ENCODE measurements at regions not wholly inside any gene's neighbourhood (a gene's known extent, or its start where the extent isn't known, plus 50 kb on each side); places are given as distances from the start of the nearest gene placed in this dataset.

DNA sequence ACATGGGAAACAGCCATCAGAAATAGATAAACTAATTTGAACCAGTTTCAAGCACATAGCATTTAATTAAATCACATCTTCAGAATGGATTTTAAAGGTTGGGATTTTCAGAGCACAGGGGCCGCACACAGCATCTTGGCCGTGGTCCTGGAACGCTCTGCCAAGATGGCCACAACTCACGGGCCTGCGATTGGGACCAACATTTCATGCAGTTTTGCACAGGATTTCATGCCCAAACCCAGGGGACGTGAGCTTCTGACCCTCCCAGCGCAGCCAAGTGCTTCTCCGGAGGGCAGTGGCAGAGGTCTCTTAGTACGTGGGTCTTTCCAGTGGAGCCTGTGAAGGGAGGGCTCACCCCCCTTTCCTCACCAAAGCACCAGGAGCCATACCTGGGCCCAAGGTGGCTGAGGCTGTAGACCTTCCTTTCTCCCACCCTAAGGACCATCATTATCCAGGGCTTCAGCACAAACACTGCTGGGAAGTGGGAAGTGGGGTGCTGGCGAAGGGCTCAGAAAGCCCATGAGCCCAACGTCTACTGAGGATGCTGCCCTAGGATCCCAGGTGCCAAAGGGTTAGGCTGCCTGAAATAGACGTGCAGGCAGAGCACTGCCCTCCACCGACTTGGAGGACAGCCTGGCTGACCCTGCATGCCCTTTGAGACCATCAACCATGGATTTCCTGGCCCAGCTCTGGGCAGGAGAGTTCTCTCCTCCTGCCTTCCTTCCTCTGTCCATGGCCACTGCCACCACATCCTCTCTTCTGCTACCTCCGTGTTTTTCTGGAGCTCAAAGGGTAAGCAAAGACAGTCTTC lies 611.2 kb upstream of the MGMT start:
- TF ChIP-seq RAD21 (IDR thresholded peaks at IDR 0.05; ENCODE audit: low read length) (no peak), POLR2AphosphoS5 (IDR thresholded peaks at IDR 0.05; ENCODE audit: low read depth, low read length) (no peak), MXI1 (IDR thresholded peaks at IDR 0.05; ENCODE audit: low read depth, low read length) (no peak), JUND (IDR thresholded peaks at IDR 0.05) (no peak), FOXJ3 (CRISPR knock-in tag; IDR thresholded peaks at IDR 0.05) (no peak), RXRA (IDR thresholded peaks at IDR 0.05; ENCODE audit: borderline replicate concordance, low read depth) (no peak), RCOR1 (IDR thresholded peaks at IDR 0.05; ENCODE audit: low read length) (no peak), GATA2 (CRISPR knock-in tag; IDR thresholded peaks at IDR 0.05) (no peak), EP300 (IDR thresholded peaks at IDR 0.05; ENCODE audit: borderline replicate concordance in 1 of 2, low read depth in 1 of 2, low read length in 1 of 2) (no peak), SIN3A (IDR thresholded peaks at IDR 0.05; ENCODE audit: borderline replicate concordance, low read depth, low read length) (no peak)
- TF ChIP-seq, protein P1, sequence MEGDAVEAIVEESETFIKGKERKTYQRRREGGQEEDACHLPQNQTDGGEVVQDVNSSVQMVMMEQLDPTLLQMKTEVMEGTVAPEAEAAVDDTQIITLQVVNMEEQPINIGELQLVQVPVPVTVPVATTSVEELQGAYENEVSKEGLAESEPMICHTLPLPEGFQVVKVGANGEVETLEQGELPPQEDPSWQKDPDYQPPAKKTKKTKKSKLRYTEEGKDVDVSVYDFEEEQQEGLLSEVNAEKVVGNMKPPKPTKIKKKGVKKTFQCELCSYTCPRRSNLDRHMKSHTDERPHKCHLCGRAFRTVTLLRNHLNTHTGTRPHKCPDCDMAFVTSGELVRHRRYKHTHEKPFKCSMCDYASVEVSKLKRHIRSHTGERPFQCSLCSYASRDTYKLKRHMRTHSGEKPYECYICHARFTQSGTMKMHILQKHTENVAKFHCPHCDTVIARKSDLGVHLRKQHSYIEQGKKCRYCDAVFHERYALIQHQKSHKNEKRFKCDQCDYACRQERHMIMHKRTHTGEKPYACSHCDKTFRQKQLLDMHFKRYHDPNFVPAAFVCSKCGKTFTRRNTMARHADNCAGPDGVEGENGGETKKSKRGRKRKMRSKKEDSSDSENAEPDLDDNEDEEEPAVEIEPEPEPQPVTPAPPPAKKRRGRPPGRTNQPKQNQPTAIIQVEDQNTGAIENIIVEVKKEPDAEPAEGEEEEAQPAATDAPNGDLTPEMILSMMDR (IDR thresholded peaks at IDR 0.05) = no peak
- TF ChIP-seq, protein P2, sequence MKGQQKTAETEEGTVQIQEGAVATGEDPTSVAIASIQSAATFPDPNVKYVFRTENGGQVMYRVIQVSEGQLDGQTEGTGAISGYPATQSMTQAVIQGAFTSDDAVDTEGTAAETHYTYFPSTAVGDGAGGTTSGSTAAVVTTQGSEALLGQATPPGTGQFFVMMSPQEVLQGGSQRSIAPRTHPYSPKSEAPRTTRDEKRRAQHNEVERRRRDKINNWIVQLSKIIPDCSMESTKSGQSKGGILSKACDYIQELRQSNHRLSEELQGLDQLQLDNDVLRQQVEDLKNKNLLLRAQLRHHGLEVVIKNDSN (IDR thresholded peaks at IDR 0.05; ENCODE audit: borderline replicate concordance, low read depth) = no peak
- TF ChIP-seq, protein P3, sequence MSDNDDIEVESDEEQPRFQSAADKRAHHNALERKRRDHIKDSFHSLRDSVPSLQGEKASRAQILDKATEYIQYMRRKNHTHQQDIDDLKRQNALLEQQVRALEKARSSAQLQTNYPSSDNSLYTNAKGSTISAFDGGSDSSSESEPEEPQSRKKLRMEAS (IDR thresholded peaks at IDR 0.05; ENCODE audit: low read depth) = no peak
- TF ChIP-seq, protein P4, sequence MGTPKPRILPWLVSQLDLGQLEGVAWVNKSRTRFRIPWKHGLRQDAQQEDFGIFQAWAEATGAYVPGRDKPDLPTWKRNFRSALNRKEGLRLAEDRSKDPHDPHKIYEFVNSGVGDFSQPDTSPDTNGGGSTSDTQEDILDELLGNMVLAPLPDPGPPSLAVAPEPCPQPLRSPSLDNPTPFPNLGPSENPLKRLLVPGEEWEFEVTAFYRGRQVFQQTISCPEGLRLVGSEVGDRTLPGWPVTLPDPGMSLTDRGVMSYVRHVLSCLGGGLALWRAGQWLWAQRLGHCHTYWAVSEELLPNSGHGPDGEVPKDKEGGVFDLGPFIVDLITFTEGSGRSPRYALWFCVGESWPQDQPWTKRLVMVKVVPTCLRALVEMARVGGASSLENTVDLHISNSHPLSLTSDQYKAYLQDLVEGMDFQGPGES (IDR thresholded peaks at IDR 0.05; ENCODE audit: low read depth, low read length) = no peak
